Activated B cell treated with CpG ODN at 0.5 μM for 24 hours (primary cell): ENCODE measurements at regions not wholly inside any gene's neighbourhood (a gene's known extent, or its start where the extent isn't known, plus 50 kb on each side); places are given as distances from the start of the nearest gene placed in this dataset.
"Not testable (repeated sequence)": the region's sequence is repeated elsewhere in the genome, so short reads cannot be mapped to it uniquely, and the experiment has no call there.

Experiments
- ATAC-seq: fragments of 200-7000 bp; cut with Tn5 transposase; one replicate; pipeline ENCODE4 v1.10.0; 2021; ENCODE audit warnings: low read depth, mild to moderate bottlenecking, moderate library complexity
- CTCF ChIA-PET: fragments of 350-600 bp; sonication (Branson Sonifier 250); formaldehyde crosslinking; loops from one replicate; lab custom pipeline; 2021; ENCODE audit warnings: antibody characterized with exemption; lab: Charles Lee
- POLR2A ChIA-PET: fragments of 350-600 bp; sonication (Branson Sonifier 250); formaldehyde crosslinking; loops from one replicate; lab custom pipeline; 2021; ENCODE audit warnings: antibody characterized with exemption; lab: Charles Lee
- DNase-seq: peaks from one replicate; pipeline ENCODE4 v3.0.0; 2022
- H3K27ac Mint-ChIP-seq: one replicate; pipeline ENCODE4 v1.8.0; 2020; ENCODE audit warnings: mixed read lengths
- H3K27me3 Mint-ChIP-seq: one replicate; pipeline ENCODE4 v1.8.0; 2021; ENCODE audit warnings: mixed read lengths
- H3K36me3 Mint-ChIP-seq: one replicate; pipeline ENCODE4 v1.8.0; 2021; ENCODE audit warnings: low read depth, mixed read lengths
- H3K4me1 Mint-ChIP-seq: one replicate; pipeline ENCODE4 v1.8.0; 2021; ENCODE audit warnings: mixed read lengths
- H3K4me3 Mint-ChIP-seq: one replicate; pipeline ENCODE4 v1.8.0; 2020; ENCODE audit warnings: mild to moderate bottlenecking, mixed read lengths
- H3K9me3 Mint-ChIP-seq: one replicate; pipeline ENCODE4 v1.8.0; 2020; ENCODE audit warnings: mixed read lengths
- intact Hi-C: fragments of 100-400 bp; cut with micrococcal nuclease; formaldehyde crosslinking; loops from one replicate; pipeline ENCODE4 v1.15.1; 2024
- TF ChIP-seq, protein P1 (sequence below): fragments of 200-600 bp; IDR thresholded peaks from one replicate; pipeline ENCODE4 v1.8.0; 2022; ENCODE audit warnings: antibody characterized with exemption, mild to moderate bottlenecking

DNA sequence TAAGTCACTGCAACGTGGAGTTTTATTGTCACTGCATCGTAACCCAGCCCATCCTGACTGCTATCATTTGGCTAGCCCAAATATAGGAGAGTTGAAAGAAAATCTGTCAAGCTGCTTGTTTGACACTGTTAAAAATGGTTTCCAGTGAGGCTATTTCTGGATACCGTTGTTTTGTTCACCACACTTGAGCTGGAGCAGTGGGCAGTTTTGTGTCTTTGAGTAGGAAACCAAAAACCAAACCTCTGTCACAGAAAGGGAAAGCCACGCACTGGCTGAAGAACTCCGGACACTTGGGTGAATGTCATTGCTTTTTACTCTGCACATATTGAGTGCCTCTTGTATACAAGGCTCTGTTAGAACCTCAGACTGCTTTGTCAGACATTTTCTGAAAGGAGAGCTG lies 446.4 kb upstream of the CFAP20DC start:
- no peak for ATAC-seq
- Mint-ChIP-seq H3K36me3 (no peaks in the 10 kb centered on the region), H3K27me3 (no peaks in the 10 kb centered on the region), H3K4me3 (no peak overlapping the region), H3K4me1 (no peaks in the 10 kb centered on the region), H3K27ac (no peak overlapping the region), H3K9me3 (no peaks in the 10 kb centered on the region)
- ChIA-PET POLR2A (no interaction called here), CTCF (no interaction called here)
- intact Hi-C loops, result no loop called here
- DNase-seq, result no peak
- TF ChIP-seq, protein P1, sequence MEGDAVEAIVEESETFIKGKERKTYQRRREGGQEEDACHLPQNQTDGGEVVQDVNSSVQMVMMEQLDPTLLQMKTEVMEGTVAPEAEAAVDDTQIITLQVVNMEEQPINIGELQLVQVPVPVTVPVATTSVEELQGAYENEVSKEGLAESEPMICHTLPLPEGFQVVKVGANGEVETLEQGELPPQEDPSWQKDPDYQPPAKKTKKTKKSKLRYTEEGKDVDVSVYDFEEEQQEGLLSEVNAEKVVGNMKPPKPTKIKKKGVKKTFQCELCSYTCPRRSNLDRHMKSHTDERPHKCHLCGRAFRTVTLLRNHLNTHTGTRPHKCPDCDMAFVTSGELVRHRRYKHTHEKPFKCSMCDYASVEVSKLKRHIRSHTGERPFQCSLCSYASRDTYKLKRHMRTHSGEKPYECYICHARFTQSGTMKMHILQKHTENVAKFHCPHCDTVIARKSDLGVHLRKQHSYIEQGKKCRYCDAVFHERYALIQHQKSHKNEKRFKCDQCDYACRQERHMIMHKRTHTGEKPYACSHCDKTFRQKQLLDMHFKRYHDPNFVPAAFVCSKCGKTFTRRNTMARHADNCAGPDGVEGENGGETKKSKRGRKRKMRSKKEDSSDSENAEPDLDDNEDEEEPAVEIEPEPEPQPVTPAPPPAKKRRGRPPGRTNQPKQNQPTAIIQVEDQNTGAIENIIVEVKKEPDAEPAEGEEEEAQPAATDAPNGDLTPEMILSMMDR, result no peak

DNA sequence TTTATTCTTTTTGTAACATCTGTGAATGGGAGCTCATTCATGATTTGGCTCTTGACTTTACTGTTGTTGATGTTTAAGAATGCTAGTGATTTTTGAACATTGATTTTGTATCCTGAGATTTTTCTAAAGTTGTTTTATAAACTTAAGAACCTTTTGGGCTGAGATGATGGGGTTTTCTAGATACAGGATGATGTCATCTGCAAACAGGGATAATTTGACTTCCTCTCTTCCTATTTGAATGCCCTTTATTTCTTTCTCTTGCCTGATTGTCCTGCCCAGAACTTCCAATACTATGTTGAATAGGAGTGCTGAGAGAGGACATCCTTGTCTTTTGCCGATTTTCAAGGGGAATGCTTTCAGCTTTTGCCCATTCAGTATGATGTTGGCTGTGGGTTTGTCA lies 445.1 kb upstream of the CFAP20DC start:
- H3K36me3 Mint-ChIP-seq, H3K27ac Mint-ChIP-seq, H3K27me3 Mint-ChIP-seq, H3K4me3 Mint-ChIP-seq, DNase-seq, H3K4me1 Mint-ChIP-seq, ATAC-seq, H3K9me3 Mint-ChIP-seq, POLR2A ChIA-PET, CTCF ChIA-PET, intact Hi-C loops: not testable (repeated sequence)

DNA sequence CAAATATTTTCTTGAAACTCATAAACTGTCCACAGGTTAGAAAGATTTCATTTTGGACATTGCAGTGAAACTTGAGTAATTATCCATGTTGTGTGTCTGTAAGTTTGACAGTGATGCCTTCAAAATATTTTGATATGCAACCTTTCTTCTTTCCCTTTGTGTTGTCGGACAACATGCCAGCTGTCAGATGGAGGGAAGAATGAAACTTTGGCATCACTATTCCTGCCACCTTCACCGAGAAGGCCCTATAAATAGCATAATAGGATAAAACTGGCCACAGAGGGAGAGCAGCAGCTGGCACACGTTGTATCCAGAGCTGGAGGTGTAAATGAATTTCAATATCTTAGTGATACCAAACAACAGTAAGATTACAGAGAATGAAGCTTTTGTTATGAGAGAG lies 436.7 kb upstream of the CFAP20DC start:
- Mint-ChIP-seq H3K4me1 (no peaks in the 10 kb centered on the region), H3K27me3 (no peaks in the 10 kb centered on the region), H3K9me3 (peaks cover 3% of the 10 kb centered on the region), H3K4me3 (no peak overlapping the region), H3K27ac (no peak overlapping the region), H3K36me3 (no peaks in the 10 kb centered on the region)
- intact Hi-C loops, result no loop called here
- POLR2A ChIA-PET, result no interaction called here
- TF ChIP-seq, protein P1, result no peak
- DNase-seq, result no peak
- CTCF ChIA-PET, result no interaction called here
- ATAC-seq, result no peak

DNA sequence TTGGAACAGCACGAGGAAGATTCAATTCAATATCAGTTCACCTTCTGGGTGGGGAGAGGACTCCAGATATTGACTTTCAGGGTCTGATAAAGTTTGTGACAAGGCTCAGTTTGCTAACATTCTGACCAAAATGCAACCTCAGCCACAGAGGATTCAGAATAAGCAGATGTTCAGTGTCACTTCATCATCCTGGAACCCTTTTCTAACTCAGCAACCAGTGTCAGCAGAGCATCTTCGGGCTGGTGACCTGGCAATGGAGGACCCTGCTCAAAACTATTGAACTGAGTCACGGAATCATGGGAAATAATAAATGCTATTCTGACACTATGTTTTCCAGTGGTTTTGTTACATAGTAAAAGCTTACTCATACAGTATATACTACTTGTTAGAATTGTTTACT lies 433.4 kb upstream of the CFAP20DC start:
- H3K27me3 Mint-ChIP-seq, result no peaks in the 10 kb centered on the region
- DNase-seq (no peak), ATAC-seq (no peak)
- no peak overlapping the region for H3K27ac Mint-ChIP-seq
- no peaks in the 10 kb centered on the region for H3K36me3 Mint-ChIP-seq
- TF ChIP-seq, protein P1, result no peak
- no peaks in the 10 kb centered on the region for H3K9me3 Mint-ChIP-seq
- H3K4me1 Mint-ChIP-seq, result no peaks in the 10 kb centered on the region
- intact Hi-C loops, result no loop called here
- ChIA-PET CTCF (no interaction called here), POLR2A (no interaction called here)
- no peak overlapping the region for H3K4me3 Mint-ChIP-seq

DNA sequence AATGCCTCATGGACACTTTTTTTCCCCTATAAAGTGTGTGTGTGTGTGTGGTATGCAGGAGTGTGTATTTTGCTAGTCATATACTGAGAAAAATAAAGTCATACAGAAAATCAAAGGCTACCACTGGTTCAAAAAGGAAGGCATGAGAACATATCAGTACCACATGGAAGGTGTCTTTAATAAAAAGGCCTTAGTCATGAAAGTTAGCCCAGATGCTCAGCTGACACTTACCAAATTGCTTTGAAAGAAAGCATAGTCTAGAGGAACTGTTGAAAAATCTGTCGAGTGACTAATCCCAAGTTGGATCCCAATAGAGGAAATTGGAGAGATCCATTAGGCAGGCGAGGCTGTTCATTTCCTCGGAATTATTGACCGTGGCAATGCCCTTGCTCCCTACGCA lies 432.9 kb upstream of the CFAP20DC start:
- intact Hi-C loops, result no loop called here
- H3K36me3 Mint-ChIP-seq, result no peaks in the 10 kb centered on the region
- no peaks in the 10 kb centered on the region for H3K4me1 Mint-ChIP-seq

More for the DNA sequence above, 432.9 kb upstream of the CFAP20DC start:
- H3K9me3 Mint-ChIP-seq, result no peaks in the 10 kb centered on the region
- no peak overlapping the region for H3K4me3 Mint-ChIP-seq
- TF ChIP-seq, protein P1, result no peak
- H3K27ac Mint-ChIP-seq, result no peak overlapping the region
- no peak for DNase-seq
- H3K27me3 Mint-ChIP-seq, result no peaks in the 10 kb centered on the region
- ChIA-PET CTCF (no interaction called here), POLR2A (no interaction called here)
- no peak for ATAC-seq
